ENCODE measurements at regions not wholly inside any gene's neighbourhood (a gene's known extent, or its start where the extent isn't known, plus 50 kb on each side); places are given as distances from the start of the nearest gene placed in this dataset.

GRCh38 chr13:47723898-47724297, 277.2 kb downstream of the SUCLA2 start:
- no peaks in the 10 kb centered on the region for H3K27me3 ChIP-seq (ENCODE audit: control insufficient read depth in 2 of 2, insufficient read depth in 2 of 2, low read length in 2 of 2)
- ChIA-PET CTCF (no interaction called here), POLR2A (no interaction called here)
- no peaks in the 10 kb centered on the region for H3K36me3 Mint-ChIP-seq
- no peak overlapping the region for H3K4me3 ChIP-seq (ENCODE audit: low read length)
- peaks cover 0 to 15% (median 3%) of the 10 kb centered on the region in 11 donors for H3K9me3 Mint-ChIP-seq
- peaks cover 0 to 8% (median 0%) of the 10 kb centered on the region in 5 donors for H3K27me3 Mint-ChIP-seq
- H3K36me3 ChIP-seq (ENCODE audit: control insufficient read depth in 2 of 3, insufficient read depth in 3 of 3, low read length in 3 of 3) = no peaks in the 10 kb centered on the region
- no peak for ATAC-seq
- no peaks in the 10 kb centered on the region for H3K4me1 ChIP-seq (ENCODE audit: control insufficient read depth in 2 of 2, insufficient read depth in 2 of 2, low read length in 2 of 2)
- DNase-seq = no peak
- H3K27ac Mint-ChIP-seq = no peak overlapping the region
- intact Hi-C loops (cut with micrococcal nuclease) = no loop called here
- no peaks in the 10 kb centered on the region for H3K9me3 ChIP-seq (ENCODE audit: control insufficient read depth in 2 of 3, low read length in 3 of 3)
- no peak overlapping the region for H3K4me3 Mint-ChIP-seq
- no peaks in the 10 kb centered on the region for H3K4me1 Mint-ChIP-seq
- H3K27ac ChIP-seq (ENCODE audit: low read depth, low read length) = no peak overlapping the region

DNA sequence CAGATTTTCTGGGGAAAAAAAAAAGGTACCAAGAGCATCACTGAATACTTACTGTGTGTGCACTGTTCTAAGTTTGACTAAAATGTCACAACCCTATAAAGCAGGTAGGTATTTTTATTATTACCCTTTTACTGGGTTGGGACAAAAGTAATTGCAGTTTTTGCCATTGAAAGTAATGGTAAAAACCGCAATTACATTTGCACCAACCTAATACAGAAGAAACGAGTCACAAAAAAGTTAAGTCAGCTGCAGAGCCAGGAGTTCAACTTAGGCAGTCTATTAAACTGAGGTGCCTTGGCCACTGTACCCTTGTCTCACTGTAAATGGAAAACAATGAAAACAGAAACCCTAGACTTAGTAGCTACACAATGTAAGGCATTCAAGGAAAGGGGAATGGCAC, 281.9 kb downstream of the SUCLA2 start:
- H3K9me3 ChIP-seq (ENCODE audit: control insufficient read depth in 2 of 3, low read length in 3 of 3) = no peaks in the 10 kb centered on the region
- H3K4me1 Mint-ChIP-seq = no peaks in the 10 kb centered on the region
- H3K27ac Mint-ChIP-seq = no peak overlapping the region
- no peaks in the 10 kb centered on the region for H3K36me3 Mint-ChIP-seq
- peaks cover 0 to 8% (median 0%) of the 10 kb centered on the region in 5 donors for H3K27me3 Mint-ChIP-seq
- no peaks in the 10 kb centered on the region for H3K4me1 ChIP-seq (ENCODE audit: control insufficient read depth in 2 of 2, insufficient read depth in 2 of 2, low read length in 2 of 2)
- CTCF ChIA-PET = no interaction called here
- peaks cover 0 to 5% (median 0%) of the 10 kb centered on the region in 11 donors for H3K9me3 Mint-ChIP-seq
- intact Hi-C loops (cut with micrococcal nuclease) = no loop called here
- no peak overlapping the region for H3K27ac ChIP-seq (ENCODE audit: low read depth, low read length)
- no peak for DNase-seq
- POLR2A ChIA-PET = no interaction called here
- no peaks in the 10 kb centered on the region for H3K36me3 ChIP-seq (ENCODE audit: control insufficient read depth in 2 of 3, insufficient read depth in 3 of 3, low read length in 3 of 3)
- H3K4me3 Mint-ChIP-seq = no peak overlapping the region
- no peaks in the 10 kb centered on the region for H3K27me3 ChIP-seq (ENCODE audit: control insufficient read depth in 2 of 2, insufficient read depth in 2 of 2, low read length in 2 of 2)
- no peak overlapping the region for H3K4me3 ChIP-seq (ENCODE audit: low read length)
- no peak for ATAC-seq

DNA sequence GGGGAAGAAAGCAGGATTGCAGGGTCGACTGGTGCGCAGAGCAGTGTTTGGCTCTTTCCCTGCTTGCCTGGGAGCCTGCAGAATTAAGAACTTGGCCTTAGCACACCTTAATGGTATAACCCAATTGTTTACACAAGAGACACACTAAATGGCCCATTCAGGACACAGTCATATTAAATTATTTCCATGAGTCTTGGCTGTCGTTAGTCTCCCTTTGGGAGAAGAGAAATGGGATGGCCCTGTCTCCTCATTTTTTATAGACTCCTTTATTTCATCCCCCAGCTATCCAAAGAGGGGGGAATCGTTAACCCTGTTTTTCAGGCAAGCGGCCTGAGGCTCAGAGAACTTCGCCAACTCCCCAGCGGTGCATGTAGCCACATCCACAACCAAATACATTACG, 282.5 kb downstream of the SUCLA2 start:
- no peaks in the 10 kb centered on the region for H3K27me3 ChIP-seq (ENCODE audit: control insufficient read depth in 2 of 2, insufficient read depth in 2 of 2, low read length in 2 of 2)
- no peaks in the 10 kb centered on the region for H3K36me3 ChIP-seq (ENCODE audit: control insufficient read depth in 2 of 3, insufficient read depth in 3 of 3, low read length in 3 of 3)
- no peak overlapping the region for H3K27ac Mint-ChIP-seq
- peaks cover 0 to 8% (median 0%) of the 10 kb centered on the region in 5 donors for H3K27me3 Mint-ChIP-seq
- no peak overlapping the region for H3K4me3 Mint-ChIP-seq
- H3K4me1 ChIP-seq (ENCODE audit: control insufficient read depth in 2 of 2, insufficient read depth in 2 of 2, low read length in 2 of 2) = no peaks in the 10 kb centered on the region
- H3K9me3 ChIP-seq (ENCODE audit: control insufficient read depth in 2 of 3, low read length in 3 of 3) = no peaks in the 10 kb centered on the region
- ChIA-PET CTCF (no interaction called here), POLR2A (no interaction called here)
- H3K27ac ChIP-seq (ENCODE audit: low read depth, low read length) = no peak overlapping the region
- ATAC-seq = no peak
- intact Hi-C loops (cut with micrococcal nuclease) = no loop called here
- no peak for DNase-seq
- H3K9me3 Mint-ChIP-seq = peaks cover 0 to 7% (median 1%) of the 10 kb centered on the region in 11 donors
- H3K4me3 ChIP-seq (ENCODE audit: low read length) = no peak overlapping the region
- no peaks in the 10 kb centered on the region for H3K4me1 Mint-ChIP-seq
- H3K36me3 Mint-ChIP-seq = no peaks in the 10 kb centered on the region

GRCh38 chr13:47708386-47708785, 292.7 kb downstream of the SUCLA2 start:
- Mint-ChIP-seq H3K36me3 (peaks cover 0 to 9% (median 0%) of the 10 kb centered on the region in 5 donors), H3K27me3 (peaks cover 0 to 35% (median 27%) of the 10 kb centered on the region in 5 donors), H3K4me1 (peaks cover 0 to 2% (median 0%) of the 10 kb centered on the region in 7 donors), H3K4me3 (no peak overlapping the region), H3K9me3 (peaks cover 0 to 23% (median 5%) of the 10 kb centered on the region in 11 donors), H3K27ac (no peak overlapping the region)
- H3K4me1 ChIP-seq (ENCODE audit: control insufficient read depth in 2 of 2, insufficient read depth in 2 of 2, low read length in 2 of 2) = no peaks in the 10 kb centered on the region
- CTCF ChIA-PET = no interaction called here
- no peak overlapping the region for H3K4me3 ChIP-seq (ENCODE audit: low read length)
- ATAC-seq (no peak), DNase-seq (no peak)
- intact Hi-C loops (cut with micrococcal nuclease) = no loop called here
- POLR2A ChIA-PET = no interaction called here
- H3K36me3 ChIP-seq (ENCODE audit: control insufficient read depth in 2 of 3, insufficient read depth in 3 of 3, low read length in 3 of 3) = no peaks in the 10 kb centered on the region
- no peaks in the 10 kb centered on the region for H3K9me3 ChIP-seq (ENCODE audit: control insufficient read depth in 2 of 3, low read length in 3 of 3)
- no peaks in the 10 kb centered on the region for H3K27me3 ChIP-seq (ENCODE audit: control insufficient read depth in 2 of 2, insufficient read depth in 2 of 2, low read length in 2 of 2)
- no peak overlapping the region for H3K27ac ChIP-seq (ENCODE audit: low read depth, low read length)

- DNase-seq (no peak), ATAC-seq (no peak)
- no peaks in the 10 kb centered on the region for H3K27me3 ChIP-seq (ENCODE audit: control insufficient read depth in 2 of 2, insufficient read depth in 2 of 2, low read length in 2 of 2)
- Mint-ChIP-seq H3K27ac (no peak overlapping the region), H3K4me3 (no peak overlapping the region), H3K9me3 (peaks cover 0 to 17% (median 4%) of the 10 kb centered on the region in 11 donors), H3K4me1 (peaks cover 0 to 2% (median 0%) of the 10 kb centered on the region in 7 donors), H3K27me3 (peaks cover 0 to 35% (median 27%) of the 10 kb centered on the region in 5 donors), H3K36me3 (peaks cover 0 to 9% (median 0%) of the 10 kb centered on the region in 5 donors)
- no peaks in the 10 kb centered on the region for H3K4me1 ChIP-seq (ENCODE audit: control insufficient read depth in 2 of 2, insufficient read depth in 2 of 2, low read length in 2 of 2)
- H3K9me3 ChIP-seq (ENCODE audit: control insufficient read depth in 2 of 3, low read length in 3 of 3) = no peaks in the 10 kb centered on the region
- intact Hi-C loops (cut with micrococcal nuclease) = no loop called here
- H3K36me3 ChIP-seq (ENCODE audit: control insufficient read depth in 2 of 3, insufficient read depth in 3 of 3, low read length in 3 of 3) = no peaks in the 10 kb centered on the region
- no peak overlapping the region for H3K27ac ChIP-seq (ENCODE audit: low read depth, low read length)
- ChIA-PET CTCF (no interaction called here), POLR2A (no interaction called here)
- H3K4me3 ChIP-seq (ENCODE audit: low read length) = no peak overlapping the region
Measured at GRCh38 chr13:47707414-47707813, 293.7 kb downstream of the SUCLA2 start.

DNA sequence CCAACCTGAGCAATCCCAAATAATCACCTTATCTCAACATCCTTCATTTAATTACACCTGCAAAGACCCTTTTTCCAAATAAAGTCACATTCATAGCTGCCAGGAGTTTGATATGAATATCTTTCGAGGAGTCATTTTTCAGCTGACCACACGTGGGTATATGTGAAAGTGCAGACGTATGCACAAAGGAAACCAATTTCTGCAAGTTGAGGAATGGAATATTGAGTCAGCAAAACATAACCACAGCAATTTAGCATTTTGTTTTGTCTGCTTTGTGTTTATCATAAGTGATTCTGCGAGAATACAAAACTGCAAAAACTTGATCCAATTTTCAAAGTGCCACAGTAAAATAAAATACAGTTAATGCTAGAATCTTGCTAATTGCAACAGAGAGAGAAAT, 295.9 kb downstream of the SUCLA2 start:
- Mint-ChIP-seq H3K27me3 (peaks cover 0 to 25% (median 12%) of the 10 kb centered on the region in 5 donors), H3K9me3 (peaks cover 0 to 4% (median 0%) of the 10 kb centered on the region in 11 donors), H3K36me3 (no peaks in the 10 kb centered on the region), H3K4me1 (peaks cover 0 to 2% (median 0%) of the 10 kb centered on the region in 7 donors), H3K4me3 (no peak overlapping the region), H3K27ac (no peak overlapping the region)
- no peak for ATAC-seq
- CTCF ChIA-PET = no interaction called here
- no peaks in the 10 kb centered on the region for H3K9me3 ChIP-seq (ENCODE audit: control insufficient read depth in 2 of 3, low read length in 3 of 3)
- no peak overlapping the region for H3K4me3 ChIP-seq (ENCODE audit: low read length)
- intact Hi-C loops (cut with micrococcal nuclease) = no loop called here
- no peaks in the 10 kb centered on the region for H3K4me1 ChIP-seq (ENCODE audit: control insufficient read depth in 2 of 2, insufficient read depth in 2 of 2, low read length in 2 of 2)
- no peak overlapping the region for H3K27ac ChIP-seq (ENCODE audit: low read depth, low read length)
- H3K36me3 ChIP-seq (ENCODE audit: control insufficient read depth in 2 of 3, insufficient read depth in 3 of 3, low read length in 3 of 3) = no peaks in the 10 kb centered on the region
- no peak for DNase-seq
- POLR2A ChIA-PET = no interaction called here
- H3K27me3 ChIP-seq (ENCODE audit: control insufficient read depth in 2 of 2, insufficient read depth in 2 of 2, low read length in 2 of 2) = no peaks in the 10 kb centered on the region

DNA sequence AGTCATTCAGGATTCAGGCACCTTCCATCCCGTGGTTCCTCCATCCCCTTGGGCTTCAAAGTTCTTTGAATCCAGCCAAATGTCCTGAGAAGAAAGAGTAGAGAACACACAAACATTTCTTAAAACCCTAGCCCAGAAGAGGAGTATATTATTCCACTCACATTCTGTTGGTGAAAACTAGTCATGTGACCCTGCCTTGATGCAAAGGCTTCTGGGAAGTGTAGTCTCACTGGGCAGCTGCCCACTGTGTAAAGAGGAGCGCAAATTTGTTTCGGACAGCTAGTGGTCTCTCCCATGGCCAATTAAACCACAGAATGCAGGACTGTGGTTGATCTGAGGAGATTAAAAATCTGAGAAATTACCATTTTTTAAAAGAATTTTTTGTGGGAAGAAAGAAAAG, 304.4 kb downstream of the SUCLA2 start:
- Histone ChIP-seq H3K27me3 (ENCODE audit: control insufficient read depth in 2 of 2, insufficient read depth in 2 of 2, low read length in 2 of 2) (no peaks in the 10 kb centered on the region), H3K27ac (ENCODE audit: low read depth, low read length) (no peak overlapping the region), H3K9me3 (ENCODE audit: control insufficient read depth in 2 of 3, low read length in 3 of 3) (no peaks in the 10 kb centered on the region), H3K36me3 (ENCODE audit: control insufficient read depth in 2 of 3, insufficient read depth in 3 of 3, low read length in 3 of 3) (no peaks in the 10 kb centered on the region), H3K4me3 (ENCODE audit: low read length) (no peak overlapping the region), H3K4me1 (ENCODE audit: control insufficient read depth in 2 of 2, insufficient read depth in 2 of 2, low read length in 2 of 2) (no peaks in the 10 kb centered on the region)
- Mint-ChIP-seq H3K9me3 (peaks cover 0 to 10% (median 4%) of the 10 kb centered on the region in 11 donors), H3K4me1 (no peaks in the 10 kb centered on the region), H3K36me3 (no peaks in the 10 kb centered on the region), H3K27me3 (peaks cover 0 to 23% (median 11%) of the 10 kb centered on the region in 5 donors), H3K27ac (no peak overlapping the region), H3K4me3 (no peak overlapping the region)
- intact Hi-C loops (cut with micrococcal nuclease) = no loop called here
- POLR2A ChIA-PET = no interaction called here
- DNase-seq (no peak), ATAC-seq (no peak)
- CTCF ChIA-PET = no interaction called here

Measured in naive thymus-derived CD4-positive, alpha-beta T cell (primary cell).